Stimulated activated memory B cell treated with anti-CD40 and anti-IgM and Interleukin-4, amounts not matched to agents 10 μg/mL and 1 μg/mL and 100 μg/mL, for 72 hours (primary cell): ENCODE measurements at regions not wholly inside any gene's neighbourhood (a gene's known extent, or its start where the extent isn't known, plus 50 kb on each side); places are given as distances from the start of the nearest gene placed in this dataset.

ENCODE experiments used
- ATAC-seq: fragments of 150-1000 bp; cut with Tn5 transposase; 2 replicates; pipeline ENCODE4 v1.10.0; 2021
- H3K27ac Mint-ChIP-seq: one replicate; pipeline ENCODE4 v1.8.0; 2022; ENCODE audit warnings: mild to moderate bottlenecking, mixed read lengths
- H3K27me3 Mint-ChIP-seq: one replicate; pipeline ENCODE4 v1.8.0; 2022; ENCODE audit warnings: mixed read lengths
- H3K36me3 Mint-ChIP-seq: one replicate; pipeline ENCODE4 v1.8.0; 2022; ENCODE audit warnings: mixed read lengths
- H3K4me1 Mint-ChIP-seq: one replicate; pipeline ENCODE4 v1.8.0; 2022; ENCODE audit warnings: mixed read lengths
- H3K4me3 Mint-ChIP-seq: one replicate; pipeline ENCODE4 v1.8.0; 2022; ENCODE audit warnings: mild to moderate bottlenecking, moderate library complexity, mixed read lengths
- H3K9me3 Mint-ChIP-seq: one replicate; pipeline ENCODE4 v1.8.0; 2022; ENCODE audit warnings: mixed read lengths

GRCh38 chr5:30832519-30832918 is 361.0 kb upstream of the CDH6 start:
- ATAC-seq: no peak
- H3K36me3 Mint-ChIP-seq: no peaks in the 10 kb centered on the region
- peaks cover 9% of the 10 kb centered on the region for H3K9me3 Mint-ChIP-seq
- H3K27me3 Mint-ChIP-seq: no peaks in the 10 kb centered on the region
- no peak overlapping the region for H3K27ac Mint-ChIP-seq
- H3K4me3 Mint-ChIP-seq: no peak overlapping the region
- no peaks in the 10 kb centered on the region for H3K4me1 Mint-ChIP-seq

- Mint-ChIP-seq H3K4me1 (no peaks in the 10 kb centered on the region), H3K4me3 (no peak overlapping the region), H3K27ac (no peak overlapping the region), H3K36me3 (no peaks in the 10 kb centered on the region), H3K9me3 (peaks cover 4% of the 10 kb centered on the region), H3K27me3 (no peaks in the 10 kb centered on the region)
- ATAC-seq: no peak
Measured at GRCh38 chr5:30831605-30832004, 361.9 kb upstream of the CDH6 start.

DNA sequence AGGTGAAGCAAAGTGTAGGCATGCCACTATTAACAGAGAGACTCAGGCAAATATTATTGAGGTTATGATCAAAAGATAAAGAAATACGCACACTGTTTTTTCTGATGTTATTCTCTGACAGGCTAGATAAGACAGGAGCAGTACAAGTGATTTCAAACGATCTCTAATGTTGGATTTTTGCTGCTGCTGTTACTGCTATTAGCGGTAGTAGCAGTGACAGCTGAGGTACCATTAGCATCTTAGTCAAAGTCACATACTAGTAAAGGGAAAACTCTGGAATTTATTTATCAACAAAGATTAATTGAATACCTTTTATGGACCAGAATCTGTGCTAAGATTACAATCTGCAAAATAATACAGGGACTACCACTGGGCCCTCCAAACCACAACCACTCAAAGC is 362.4 kb upstream of the CDH6 start:
- no peaks in the 10 kb centered on the region for H3K36me3 Mint-ChIP-seq
- no peak overlapping the region for H3K4me3 Mint-ChIP-seq
- no peaks in the 10 kb centered on the region for H3K4me1 Mint-ChIP-seq
- H3K9me3 Mint-ChIP-seq: peaks cover 4% of the 10 kb centered on the region
- no peaks in the 10 kb centered on the region for H3K27me3 Mint-ChIP-seq
- no peak for ATAC-seq
- H3K27ac Mint-ChIP-seq: no peak overlapping the region

DNA sequence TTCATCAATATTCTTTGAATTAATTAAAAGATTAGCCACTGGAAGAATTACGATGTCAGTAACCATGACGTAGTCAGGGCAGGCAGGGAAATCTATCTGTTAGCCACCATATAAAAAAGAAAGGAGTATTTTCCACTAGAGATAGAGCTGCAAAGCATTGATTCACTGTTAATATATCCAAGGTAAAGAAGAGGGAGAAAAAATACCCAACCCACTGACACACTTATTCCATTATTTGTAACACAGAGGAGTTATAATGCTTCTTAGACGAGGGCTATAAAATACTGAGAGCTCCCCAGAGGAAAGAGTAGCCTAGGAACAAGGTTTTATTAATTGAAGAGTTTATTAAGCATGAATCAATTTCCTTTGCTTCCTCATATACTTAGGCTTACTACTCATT is 382.2 kb upstream of the CDH6 start:
- Mint-ChIP-seq H3K4me1 (no peaks in the 10 kb centered on the region), H3K27me3 (no peaks in the 10 kb centered on the region), H3K36me3 (no peaks in the 10 kb centered on the region), H3K4me3 (no peak overlapping the region), H3K9me3 (peaks cover 13% of the 10 kb centered on the region), H3K27ac (no peak overlapping the region)
- ATAC-seq: no peak

DNA sequence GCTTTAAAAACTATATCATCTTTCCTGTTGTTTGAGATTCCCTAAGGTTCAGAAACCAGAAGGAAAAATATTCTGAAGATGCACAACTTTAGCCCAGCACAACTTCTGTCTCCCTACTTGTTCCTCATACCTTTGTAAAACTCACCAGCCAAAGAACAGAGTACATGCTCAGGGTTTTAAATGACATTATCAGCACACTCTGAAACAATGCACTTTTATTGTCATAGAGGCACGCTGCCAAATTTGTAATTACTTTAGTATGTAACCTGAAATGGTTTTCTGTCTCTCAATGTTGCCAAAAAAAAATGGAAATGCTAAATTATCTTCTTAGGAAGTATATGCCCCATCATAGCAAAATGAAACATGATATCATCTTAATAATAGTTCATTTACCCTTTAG is 383.6 kb upstream of the CDH6 start:
- Mint-ChIP-seq H3K36me3 (no peaks in the 10 kb centered on the region), H3K4me3 (no peak overlapping the region), H3K4me1 (no peaks in the 10 kb centered on the region), H3K9me3 (peaks cover 13% of the 10 kb centered on the region), H3K27me3 (no peaks in the 10 kb centered on the region), H3K27ac (no peak overlapping the region)
- ATAC-seq: no peak

- H3K9me3 Mint-ChIP-seq: peaks cover 13% of the 10 kb centered on the region
- ATAC-seq: no peak
Measured at GRCh38 chr5:30808996-30809395, 384.5 kb upstream of the CDH6 start.

GRCh38 chr5:30804739-30805505 is 388.6 kb upstream of the CDH6 start:
- Mint-ChIP-seq H3K9me3 (peaks cover 9% of the 10 kb centered on the region), H3K27ac (no peak overlapping the region), H3K4me3 (no peak overlapping the region), H3K4me1 (no peaks in the 10 kb centered on the region), H3K36me3 (no peaks in the 10 kb centered on the region), H3K27me3 (no peaks in the 10 kb centered on the region)
- no peak for ATAC-seq

More at GRCh38 chr5:30808996-30809395, 384.5 kb upstream of the CDH6 start:
- no peak overlapping the region for H3K4me3 Mint-ChIP-seq
- no peaks in the 10 kb centered on the region for H3K36me3 Mint-ChIP-seq
- H3K4me1 Mint-ChIP-seq: no peaks in the 10 kb centered on the region
- no peak overlapping the region for H3K27ac Mint-ChIP-seq
- H3K27me3 Mint-ChIP-seq: no peaks in the 10 kb centered on the region

DNA sequence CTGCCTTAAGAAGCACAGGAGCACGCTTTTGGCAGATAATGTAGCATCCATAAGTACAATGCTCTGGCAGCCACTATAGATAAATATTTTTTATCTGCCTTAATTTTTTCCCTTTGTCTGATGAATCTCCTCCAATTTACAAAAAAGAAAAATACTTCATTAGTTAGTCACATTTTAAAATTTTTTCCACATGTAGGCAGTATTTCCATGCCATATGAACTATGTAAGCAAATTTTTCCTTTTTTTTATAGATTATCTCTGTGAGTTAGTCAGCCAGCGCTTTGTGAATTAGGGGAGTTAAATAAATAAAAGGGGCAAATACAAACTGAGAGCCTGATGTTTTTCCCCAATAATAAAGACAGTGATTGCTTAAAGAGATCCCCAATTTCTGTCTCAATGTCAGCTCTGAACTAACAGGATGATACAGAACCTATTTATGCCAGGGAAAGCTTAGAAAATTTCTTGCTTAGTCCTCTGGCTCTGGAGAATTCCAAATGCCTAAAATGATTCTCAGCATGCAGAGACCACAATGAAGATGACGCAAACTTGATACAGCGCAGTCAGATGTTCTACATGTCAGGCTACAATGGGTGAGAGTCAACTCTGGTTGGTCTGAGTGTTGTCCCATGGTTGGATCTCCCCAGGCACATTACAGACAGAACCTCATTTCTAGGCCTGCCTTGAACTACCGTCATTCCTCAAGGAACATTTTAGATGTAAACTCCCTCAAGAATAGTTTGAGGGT is 390.4 kb upstream of the CDH6 start:
- Mint-ChIP-seq H3K4me3 (no peak overlapping the region), H3K36me3 (no peaks in the 10 kb centered on the region), H3K9me3 (peaks cover 9% of the 10 kb centered on the region), H3K27ac (no peak overlapping the region), H3K27me3 (no peaks in the 10 kb centered on the region), H3K4me1 (no peaks in the 10 kb centered on the region)
- ATAC-seq: no peak

- no peak overlapping the region for H3K4me3 Mint-ChIP-seq
- H3K36me3 Mint-ChIP-seq: no peaks in the 10 kb centered on the region
- ATAC-seq: no peak
- no peaks in the 10 kb centered on the region for H3K4me1 Mint-ChIP-seq
- no peak overlapping the region for H3K27ac Mint-ChIP-seq
- no peaks in the 10 kb centered on the region for H3K27me3 Mint-ChIP-seq
- peaks cover 10% of the 10 kb centered on the region for H3K9me3 Mint-ChIP-seq
Measured at GRCh38 chr5:30781643-30782042, 411.8 kb upstream of the CDH6 start.

DNA sequence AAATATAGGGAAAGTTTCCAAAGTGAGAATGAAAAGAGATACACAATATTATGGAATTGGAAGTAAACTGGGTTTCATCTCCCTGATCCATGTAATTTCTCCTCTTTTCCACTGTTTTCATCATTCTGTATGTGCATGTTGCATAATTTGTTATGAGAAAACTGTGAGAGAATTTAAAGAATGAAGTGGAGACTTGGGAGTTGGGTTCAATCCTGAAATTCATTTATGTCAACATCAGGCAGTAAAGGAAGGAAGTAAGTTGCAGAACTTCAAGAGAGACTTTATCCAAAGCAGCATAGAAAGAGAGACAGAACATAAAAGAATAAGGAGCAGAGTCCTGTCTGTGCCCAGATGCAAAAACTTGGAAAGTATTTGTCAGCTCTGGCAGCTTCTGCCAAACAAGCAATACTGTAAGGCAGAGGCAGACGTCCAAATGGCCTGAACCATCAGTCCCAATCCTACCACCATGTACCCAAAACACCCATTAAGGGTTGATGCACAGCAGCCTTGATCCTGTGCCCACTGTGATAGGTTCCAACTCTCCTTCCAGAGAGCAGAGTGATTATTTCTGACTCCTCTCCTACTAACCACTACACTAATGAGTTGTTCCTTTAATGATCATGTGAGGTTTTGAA is 425.3 kb upstream of the CDH6 start:
- H3K9me3 Mint-ChIP-seq: no peaks in the 10 kb centered on the region
- H3K4me1 Mint-ChIP-seq: no peaks in the 10 kb centered on the region
- no peak overlapping the region for H3K4me3 Mint-ChIP-seq
- H3K27ac Mint-ChIP-seq: no peak overlapping the region
- ATAC-seq: no peak
- H3K36me3 Mint-ChIP-seq: no peaks in the 10 kb centered on the region
- no peaks in the 10 kb centered on the region for H3K27me3 Mint-ChIP-seq

- Mint-ChIP-seq H3K9me3 (peaks cover 3% of the 10 kb centered on the region), H3K4me1 (no peaks in the 10 kb centered on the region), H3K36me3 (no peaks in the 10 kb centered on the region), H3K27ac (no peak overlapping the region), H3K27me3 (no peaks in the 10 kb centered on the region), H3K4me3 (no peak overlapping the region)
- ATAC-seq: no peak
Measured at GRCh38 chr5:30765706-30766105, 427.8 kb upstream of the CDH6 start.

GRCh38 chr5:30765227-30765626 is 428.3 kb upstream of the CDH6 start:
- ATAC-seq: no peak
- no peaks in the 10 kb centered on the region for H3K36me3 Mint-ChIP-seq
- no peaks in the 10 kb centered on the region for H3K27me3 Mint-ChIP-seq
- H3K9me3 Mint-ChIP-seq: peaks cover 3% of the 10 kb centered on the region
- no peak overlapping the region for H3K4me3 Mint-ChIP-seq
- H3K4me1 Mint-ChIP-seq: no peaks in the 10 kb centered on the region
- no peak overlapping the region for H3K27ac Mint-ChIP-seq

- Mint-ChIP-seq H3K9me3 (peaks cover 3% of the 10 kb centered on the region), H3K27ac (no peak overlapping the region), H3K4me1 (no peaks in the 10 kb centered on the region), H3K27me3 (no peaks in the 10 kb centered on the region), H3K36me3 (no peaks in the 10 kb centered on the region), H3K4me3 (no peak overlapping the region)
- no peak for ATAC-seq
Measured at GRCh38 chr5:30764704-30765103, 428.8 kb upstream of the CDH6 start.

DNA sequence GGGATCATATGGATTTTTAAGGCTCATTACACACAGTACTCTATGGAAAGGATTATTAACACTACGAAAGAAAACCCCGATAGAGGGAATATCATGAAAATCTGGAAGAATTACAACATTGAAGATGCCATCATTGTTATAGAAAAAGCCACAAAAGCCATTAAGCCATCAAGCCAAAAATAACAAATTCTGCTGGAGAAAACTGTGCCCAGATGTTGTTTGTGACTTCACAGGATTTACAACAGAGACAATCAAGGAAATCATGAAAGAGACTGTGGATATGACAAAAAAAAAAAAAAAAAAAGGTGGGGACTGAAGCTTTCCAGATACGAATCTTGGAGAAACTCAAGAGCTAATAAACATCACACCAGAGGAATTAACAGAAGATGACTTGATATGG is 433.8 kb upstream of the CDH6 start:
- Mint-ChIP-seq H3K27me3 (no peaks in the 10 kb centered on the region), H3K4me3 (no peak overlapping the region), H3K9me3 (peaks cover 7% of the 10 kb centered on the region), H3K36me3 (no peaks in the 10 kb centered on the region), H3K27ac (no peak overlapping the region), H3K4me1 (no peaks in the 10 kb centered on the region)
- no peak for ATAC-seq

- no peak for ATAC-seq
- Mint-ChIP-seq H3K36me3 (no peaks in the 10 kb centered on the region), H3K4me3 (no peak overlapping the region), H3K27me3 (no peaks in the 10 kb centered on the region), H3K9me3 (no peaks in the 10 kb centered on the region), H3K27ac (no peak overlapping the region), H3K4me1 (no peaks in the 10 kb centered on the region)
Measured at GRCh38 chr5:30752015-30752414, 441.5 kb upstream of the CDH6 start.

DNA sequence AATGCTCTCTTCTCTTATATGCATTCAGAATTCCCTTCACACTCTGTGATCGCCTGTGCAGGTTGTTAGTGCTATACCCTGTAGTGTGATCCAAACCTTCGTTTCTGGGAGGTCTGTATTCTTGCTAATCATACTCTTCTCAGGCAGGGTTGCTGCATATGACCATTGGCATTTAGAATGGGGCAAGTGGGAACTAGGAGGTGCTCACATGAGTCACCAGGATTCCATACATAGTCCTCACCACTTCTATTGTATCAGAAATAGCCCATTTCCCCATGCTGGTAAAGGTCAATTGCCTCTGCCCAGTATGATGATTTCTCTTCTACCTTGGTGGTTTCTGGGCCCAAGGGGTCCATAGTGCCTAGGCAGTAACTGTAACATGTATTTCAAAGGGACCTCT is 443.5 kb upstream of the CDH6 start:
- no peak for ATAC-seq
- no peaks in the 10 kb centered on the region for H3K27me3 Mint-ChIP-seq
- H3K4me3 Mint-ChIP-seq: no peak overlapping the region
- no peaks in the 10 kb centered on the region for H3K36me3 Mint-ChIP-seq
- H3K4me1 Mint-ChIP-seq: no peaks in the 10 kb centered on the region
- no peak overlapping the region for H3K27ac Mint-ChIP-seq
- no peaks in the 10 kb centered on the region for H3K9me3 Mint-ChIP-seq
